ENCODE measurements at regions not wholly inside any gene's neighbourhood (a gene's known extent, or its start where the extent isn't known, plus 50 kb on each side); places are given as distances from the start of the nearest gene placed in this dataset.

GRCh38 chrX:6851140-6851539, 296.4 kb upstream of the STS start:
- TF ChIP-seq CTCF (IDR thresholded peaks at IDR 0.05; ENCODE audit: low read depth, low read length) (no peak), MAX (IDR thresholded peaks at IDR 0.05; ENCODE audit: low read depth, low read length) (no peak), POLR2A (IDR thresholded peaks at IDR 0.05; ENCODE audit: extremely low read depth, insufficient read length) (no peak)

All from NB4 (cell line).